GM23338 (cell line): ENCODE measurements at regions not wholly inside any gene's neighbourhood (a gene's known extent, or its start where the extent isn't known, plus 50 kb on each side); places are given as distances from the start of the nearest gene placed in this dataset.

Source experiments
- ATAC-seq: fragments of 200-7000 bp; cut with Tn5 transposase; 3 replicates; pipeline ENCODE4 v1.9.1; 2020
- DNase-seq: peaks from one replicate; pipeline ENCODE4 v3.0.0-alpha.2; 2015; ENCODE audit warnings: low spot score
- H2AFZ ChIP-seq: fragments of 200-600 bp; sonication (generic); 2 replicates; pipeline ENCODE4 v1.8.0; 2016; ENCODE audit warnings: antibody characterized with exemption, mild to moderate bottlenecking, moderate library complexity
- H3F3A ChIP-seq: fragments of 200-600 bp; sonication (generic); replicated peaks from 2 replicates; pipeline ENCODE4 v1.8.0; 2017; ENCODE audit warnings: antibody characterized with exemption, mixed run types, low read depth
- H3K27ac ChIP-seq: fragments of 200-600 bp; sonication (generic); 2 replicates; pipeline ENCODE4 v1.6.1; 2016; ENCODE audit warnings: low read depth
- H3K27me3 ChIP-seq: fragments of 200-600 bp; sonication (generic); 2 replicates; pipeline ENCODE4 v1.8.0; 2016; ENCODE audit warnings: mild to moderate bottlenecking, mixed run types, moderate library complexity; ENCODE audit not compliant: insufficient read depth
- H3K36me3 ChIP-seq: fragments of 200-600 bp; sonication (generic); 2 replicates; pipeline ENCODE4 v1.8.0; 2016; ENCODE audit warnings: mild to moderate bottlenecking; ENCODE audit not compliant: insufficient read depth
- H3K4me1 ChIP-seq: fragments of 200-600 bp; sonication (generic); 2 replicates; pipeline ENCODE4 v1.8.0; 2016; ENCODE audit warnings: mild to moderate bottlenecking, moderate library complexity; ENCODE audit not compliant: insufficient read depth
- H3K4me2 ChIP-seq: fragments of 200-600 bp; sonication (generic); 2 replicates; pipeline ENCODE4 v1.7.1; 2017; ENCODE audit warnings: mixed run types
- H3K4me3 ChIP-seq: fragments of 200-600 bp; sonication (generic); 2 replicates; pipeline ENCODE4 v1.6.1; 2016; ENCODE audit warnings: mixed run types
- H3K79me2 ChIP-seq: fragments of 200-600 bp; sonication (generic); replicated peaks from 2 replicates; pipeline ENCODE4 v1.8.0; 2017; ENCODE audit warnings: mild to moderate bottlenecking; ENCODE audit not compliant: insufficient read depth
- H3K9me2 ChIP-seq: fragments of 200-600 bp; sonication (generic); 2 replicates; pipeline ENCODE4 v1.8.0; 2017; ENCODE audit not compliant: insufficient read depth
- H4K20me1 ChIP-seq: fragments of 200-600 bp; sonication (generic); replicated peaks from 2 replicates; pipeline ENCODE4 v1.8.0; 2017; ENCODE audit warnings: mild to moderate bottlenecking; ENCODE audit not compliant: insufficient read depth
- H3K27ac Mint-ChIP-seq: 2 replicates; pipeline ENCODE4 v1.8.0; 2020; ENCODE audit warnings: inconsistent platforms, mild to moderate bottlenecking, moderate library complexity, mixed read lengths
- H3K27me3 Mint-ChIP-seq: 3 replicates; pipeline ENCODE4 v1.8.0; 2022; ENCODE audit warnings: low read depth, mild to moderate bottlenecking, moderate library complexity, mixed read lengths, inconsistent platforms; ENCODE audit not compliant: insufficient read depth, poor library complexity
- H3K36me3 Mint-ChIP-seq: 3 replicates; pipeline ENCODE4 v1.8.0; 2021; ENCODE audit warnings: low read depth, mild to moderate bottlenecking, inconsistent platforms, moderate library complexity, mixed read lengths
- H3K4me1 Mint-ChIP-seq: 3 replicates; pipeline ENCODE4 v1.8.0; 2020; ENCODE audit warnings: mild to moderate bottlenecking, inconsistent platforms, mixed read lengths
- H3K4me3 Mint-ChIP-seq: 3 replicates; pipeline ENCODE4 v1.8.0; 2021; ENCODE audit warnings: moderate library complexity, mild to moderate bottlenecking, inconsistent platforms, mixed read lengths
- H3K9me3 Mint-ChIP-seq: 3 replicates; pipeline ENCODE4 v1.8.0; 2020; ENCODE audit warnings: moderate library complexity, mild to moderate bottlenecking, inconsistent platforms, mixed read lengths
- CTCF ChIP-seq, 2 experiments: fragments of 200-600 bp in 1 of 2; sonication (generic) in 1 of 2; conservative IDR thresholded peaks; 2 replicates each; pipeline versions ENCODE4 v1.5.1 to v1.6.1; 2016 to 2017; ENCODE audit warnings: antibody characterized with exemption in 2 of 2, low read depth in 2 of 2, mild to moderate bottlenecking in 2 of 2, moderate library complexity in 1 of 2
- EZH2 ChIP-seq: fragments of 200-600 bp; sonication (generic); IDR thresholded peaks from one replicate; pipeline ENCODE4 v1.8.0; 2017; ENCODE audit warnings: antibody characterized with exemption, mild to moderate bottlenecking, low read depth; ENCODE audit not compliant: unreplicated experiment
- EZH2phosphoT487 ChIP-seq: fragments of 200-600 bp; sonication (generic); IDR thresholded peaks from one replicate; pipeline ENCODE4 v1.8.1; 2018; ENCODE audit warnings: antibody characterized with exemption; ENCODE audit not compliant: unreplicated experiment
- POLR2AphosphoS5 ChIP-seq: IDR thresholded peaks from 2 replicates; pipeline ENCODE4 v1.6.1; 2016; ENCODE audit warnings: antibody characterized with exemption, low read depth
- ZNF331 ChIP-seq: fragments of 250-450 bp; sonication (Bioruptor Pico); IDR thresholded peaks from 2 replicates; pipeline ENCODE4 v1.5.0; 2020; ENCODE audit warnings: low read depth, mild to moderate bottlenecking, moderate library complexity
- ZNF462 ChIP-seq: fragments of 250-450 bp; sonication (Bioruptor Pico); IDR thresholded peaks from 2 replicates; pipeline ENCODE4 v1.5.0; 2020; ENCODE audit warnings: mild to moderate bottlenecking, moderate library complexity

GRCh38 chr4:67401902-67402301 is 143.4 kb downstream of the CENPC start:
- no peak for TF ChIP-seq CTCF (conservative IDR thresholded peaks at IDR 0.05; ENCODE audit: low read depth in 2 of 2)
- no peak for TF ChIP-seq EZH2phosphoT487
- Histone ChIP-seq H3K9me2 (no peaks in the 10 kb centered on the region), H3K27ac (no peak overlapping the region), H3K27me3 (no peaks in the 10 kb centered on the region), H3K4me2 (no peak overlapping the region), H3K36me3 (no peaks in the 10 kb centered on the region), H3K79me2 (no peaks in the 10 kb centered on the region), H4K20me1 (no peaks in the 10 kb centered on the region; the same call in 1 of the 2 replicates), H3K4me1 (no peaks in the 10 kb centered on the region), H2AFZ (no peak overlapping the region), H3K4me3 (no peak overlapping the region), H3F3A (no peaks in the 10 kb centered on the region)
- H3K27ac Mint-ChIP-seq = no peak overlapping the region
- no peak for DNase-seq
- no peak overlapping the region for H3K4me3 Mint-ChIP-seq
- H3K9me3 Mint-ChIP-seq = peaks cover 5% of the 10 kb centered on the region; the same call in 2 of the 3 replicates
- H3K36me3 Mint-ChIP-seq = peaks cover 2% of the 10 kb centered on the region; the same call in 1 of the 3 replicates
- H3K4me1 Mint-ChIP-seq = peaks cover 4% of the 10 kb centered on the region; the same call in 2 of the 3 replicates
- H3K27me3 Mint-ChIP-seq = no peaks in the 10 kb centered on the region
- no peak for ATAC-seq

GRCh38 chr4:67397931-67398330 is 147.4 kb downstream of the CENPC start:
- Mint-ChIP-seq H3K4me3 (no peak overlapping the region), H3K9me3 (no peaks in the 10 kb centered on the region), H3K36me3 (no peaks in the 10 kb centered on the region), H3K27me3 (no peaks in the 10 kb centered on the region), H3K4me1 (no peaks in the 10 kb centered on the region), H3K27ac (no peak overlapping the region)
- H2AFZ ChIP-seq = no peak overlapping the region
- H4K20me1 ChIP-seq = no peaks in the 10 kb centered on the region
- no peaks in the 10 kb centered on the region for H3F3A ChIP-seq
- H3K27me3 ChIP-seq = no peaks in the 10 kb centered on the region
- TF ChIP-seq EZH2 (no peak), ZNF462 (CRISPR knock-in tag) (no peak), CTCF (conservative IDR thresholded peaks at IDR 0.05; ENCODE audit: low read depth in 2 of 2) (no peak), ZNF331 (CRISPR knock-in tag) (peak; percentile 55), POLR2AphosphoS5 (no peak), EZH2phosphoT487 (no peak)
- no peak overlapping the region for H3K4me3 ChIP-seq
- no peaks in the 10 kb centered on the region for H3K4me1 ChIP-seq
- H3K79me2 ChIP-seq = no peaks in the 10 kb centered on the region
- no peaks in the 10 kb centered on the region for H3K9me2 ChIP-seq
- DNase-seq (no peak), ATAC-seq (no peak)
- no peak overlapping the region for H3K27ac ChIP-seq
- H3K4me2 ChIP-seq = no peak overlapping the region
- H3K36me3 ChIP-seq = no peaks in the 10 kb centered on the region
